CD4-positive, alpha-beta T cell treated with Interleukin-12 subunit alpha and Interleukin-12 subunit beta, for 1 hour (primary cell): ENCODE measurements at regions not wholly inside any gene's neighbourhood (a gene's known extent, or its start where the extent isn't known, plus 50 kb on each side); places are given as distances from the start of the nearest gene placed in this dataset.
"Not testable (repeated sequence)": the region's sequence is repeated elsewhere in the genome, so short reads cannot be mapped to it uniquely, and the experiment has no call there.

Experiments used
- DNase-seq: peaks from one replicate; pipeline ENCODE4 v3.0.0-alpha.2; 2020

- DNase-seq: no peak
Observed at GRCh38 chr5:163889369-163889768, 383.9 kb downstream of the MAT2B start.

- DNase-seq: no peak
Observed at GRCh38 chr5:163890261-163890660, 384.8 kb downstream of the MAT2B start.

GRCh38 chr5:163893281-163893680 lies 387.9 kb downstream of the MAT2B start:
- DNase-seq: no peak

GRCh38 chr5:163894645-163895044 lies 389.2 kb downstream of the MAT2B start:
- no peak for DNase-seq

- DNase-seq: no peak
Observed at GRCh38 chr5:163898873-163899272, 393.5 kb downstream of the MAT2B start.

- DNase-seq: not testable (repeated sequence)
Observed at GRCh38 chr5:163907783-163908182, 402.4 kb downstream of the MAT2B start.

GRCh38 chr5:163908253-163908652 lies 402.8 kb downstream of the MAT2B start:
- DNase-seq: no peak

- DNase-seq: no peak
Observed at GRCh38 chr5:163910226-163910625, 404.8 kb downstream of the MAT2B start.

- DNase-seq: no peak
Observed at GRCh38 chr5:163912046-163912445, 406.6 kb downstream of the MAT2B start.

- DNase-seq: no peak
Observed at GRCh38 chr5:163913548-163913947, 408.1 kb downstream of the MAT2B start.

- no peak for DNase-seq
Observed at GRCh38 chr5:163914910-163915309, 409.5 kb downstream of the MAT2B start.

GRCh38 chr5:163915481-163915961 lies 410.1 kb downstream of the MAT2B start:
- DNase-seq: no peak

GRCh38 chr5:163916376-163916775 lies 411.0 kb downstream of the MAT2B start:
- peak; percentile 20 for DNase-seq

- DNase-seq: no peak
Observed at GRCh38 chr5:163916861-163917260, 411.4 kb downstream of the MAT2B start.

GRCh38 chr5:163917747-163918146 lies 412.3 kb downstream of the MAT2B start:
- DNase-seq: no peak

- DNase-seq: not testable (repeated sequence)
Observed at GRCh38 chr5:163934990-163935389, 429.6 kb downstream of the MAT2B start.

GRCh38 chr5:163938595-163938994 lies 433.2 kb downstream of the MAT2B start:
- no peak for DNase-seq

GRCh38 chr5:163941079-163941478 lies 435.7 kb downstream of the MAT2B start:
- DNase-seq: no peak

GRCh38 chr5:163943546-163943945 lies 438.1 kb downstream of the MAT2B start:
- DNase-seq: no peak

- no peak for DNase-seq
Observed at GRCh38 chr5:163944738-163945137, 439.3 kb downstream of the MAT2B start.

- DNase-seq: no peak
Observed at GRCh38 chr5:163947848-163948666, 442.6 kb downstream of the MAT2B start.

GRCh38 chr5:163950248-163950647 lies 444.8 kb downstream of the MAT2B start:
- no peak for DNase-seq

- DNase-seq: no peak
Observed at GRCh38 chr5:163951069-163951468, 445.6 kb downstream of the MAT2B start.

GRCh38 chr5:163953901-163954300 lies 448.5 kb downstream of the MAT2B start:
- DNase-seq: no peak

- not testable (repeated sequence) for DNase-seq
Observed at GRCh38 chr5:163961230-163961629, 455.8 kb downstream of the MAT2B start.
